K562 (cell line): ENCODE measurements at regions not wholly inside any gene's neighbourhood (a gene's known extent, or its start where the extent isn't known, plus 50 kb on each side); places are given as distances from the start of the nearest gene placed in this dataset.

Experiments used
- AFF1 ChIP-seq, 2 experiments: fragments of 450-650 bp; IDR thresholded peaks; 2 replicates each; pipeline ENCODE4 v1.6.1; 2018; ENCODE audit warnings: mild to moderate bottlenecking in 2 of 2, low read depth in 1 of 2; ENCODE audit not compliant: partially characterized antibody in 2 of 2
- HMGXB4 ChIP-seq: sonication (generic); formaldehyde crosslinking; IDR thresholded peaks from 2 replicates; pipeline ENCODE4 v1.8.1; 2023; ENCODE audit warnings: mild to moderate bottlenecking, missing genetic modification reagents
- ZBTB33 ChIP-seq: sonication (generic); formaldehyde crosslinking; IDR thresholded peaks from 2 replicates; pipeline ENCODE4 v1.8.1; 2023; ENCODE audit warnings: mild to moderate bottlenecking, missing genetic modification reagents

- TF ChIP-seq ZBTB33 (CRISPR knock-in tag) (no peak), AFF1 (IDR thresholded peaks at IDR 0.05; ENCODE audit: low read depth in 1 of 2, partially characterized antibody in 2 of 2) (no peak), HMGXB4 (CRISPR knock-in tag) (no peak)
Observed at GRCh38 chr2:223114170-223114569, 62.2 kb downstream of the KCNE4 start (continued).
